ENCODE measurements at regions not wholly inside any gene's neighbourhood (a gene's known extent, or its start where the extent isn't known, plus 50 kb on each side); places are given as distances from the start of the nearest gene placed in this dataset.
"Not testable (repeated sequence)": the region's sequence is repeated elsewhere in the genome, so short reads cannot be mapped to it uniquely, and the experiment has no call there.

DNA sequence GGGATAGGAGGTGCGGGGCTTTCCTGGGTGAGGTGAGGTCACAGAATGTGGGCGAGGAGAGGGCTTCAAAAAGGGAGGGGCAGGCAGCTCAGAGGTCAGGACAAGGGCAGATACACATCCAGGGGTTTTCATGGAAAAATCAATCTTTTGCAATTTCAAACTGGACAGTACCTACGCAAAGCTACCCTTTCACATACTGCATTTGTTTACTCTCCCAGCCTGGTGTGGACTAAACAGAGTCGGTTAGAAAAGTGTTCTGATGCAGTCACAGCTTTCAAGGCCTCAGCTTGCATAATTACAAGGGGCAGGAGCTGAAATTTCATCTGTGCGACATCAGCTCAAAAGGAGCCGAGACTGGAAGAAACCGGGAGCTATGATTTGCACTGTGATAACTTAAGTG, 309.9 kb upstream of the SOX1 start:
- H3K36me3 ChIP-seq (ENCODE audit: control insufficient read depth in 1 of 2, insufficient read depth in 2 of 2, low read length in 1 of 2); H3K27me3 ChIP-seq (ENCODE audit: control insufficient read depth in 1 of 2, insufficient read depth in 2 of 2, low read length in 1 of 2); H3K4me1 ChIP-seq (ENCODE audit: control insufficient read depth in 1 of 2, insufficient read depth in 2 of 2, low read length in 2 of 2); H3K27ac ChIP-seq (ENCODE audit: low read depth in 1 of 2, low read length in 2 of 2); ATAC-seq (ENCODE audit: low FRiP score); H3K4me3 ChIP-seq (ENCODE audit: low read length in 2 of 2); DNase-seq; H3K9me3 ChIP-seq (ENCODE audit: control insufficient read depth, low read length); intact Hi-C loops (cut with DNase I): not testable (repeated sequence)
- WGBS, 2 donors, result 57 to 68% methylated on average over 3 of the region's 7 CpGs

DNA sequence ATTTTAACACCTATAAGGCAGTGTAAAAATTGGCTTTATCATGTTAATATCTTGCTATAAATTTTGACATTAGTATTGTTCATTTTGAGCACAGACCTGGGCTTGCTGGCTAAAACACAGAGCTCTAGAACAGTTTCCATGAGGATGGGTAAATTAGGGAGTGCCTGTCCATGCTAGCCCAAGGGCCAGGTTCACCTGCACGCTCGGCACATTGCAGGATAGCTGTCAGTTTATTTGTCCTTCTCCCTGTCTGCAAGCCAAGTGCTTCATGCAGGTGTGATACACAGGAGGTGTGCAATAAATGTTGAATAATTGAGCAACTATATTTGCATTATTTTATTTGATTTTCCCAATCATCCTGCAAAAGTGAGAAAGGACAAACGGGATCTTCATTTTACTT, 309.3 kb upstream of the SOX1 start:
- WGBS, 2 donors, result 85 to 91% methylated on average over 3 of the region's 3 CpGs
- H3K4me3 ChIP-seq (ENCODE audit: low read length in 2 of 2), result not testable (repeated sequence)

DNA sequence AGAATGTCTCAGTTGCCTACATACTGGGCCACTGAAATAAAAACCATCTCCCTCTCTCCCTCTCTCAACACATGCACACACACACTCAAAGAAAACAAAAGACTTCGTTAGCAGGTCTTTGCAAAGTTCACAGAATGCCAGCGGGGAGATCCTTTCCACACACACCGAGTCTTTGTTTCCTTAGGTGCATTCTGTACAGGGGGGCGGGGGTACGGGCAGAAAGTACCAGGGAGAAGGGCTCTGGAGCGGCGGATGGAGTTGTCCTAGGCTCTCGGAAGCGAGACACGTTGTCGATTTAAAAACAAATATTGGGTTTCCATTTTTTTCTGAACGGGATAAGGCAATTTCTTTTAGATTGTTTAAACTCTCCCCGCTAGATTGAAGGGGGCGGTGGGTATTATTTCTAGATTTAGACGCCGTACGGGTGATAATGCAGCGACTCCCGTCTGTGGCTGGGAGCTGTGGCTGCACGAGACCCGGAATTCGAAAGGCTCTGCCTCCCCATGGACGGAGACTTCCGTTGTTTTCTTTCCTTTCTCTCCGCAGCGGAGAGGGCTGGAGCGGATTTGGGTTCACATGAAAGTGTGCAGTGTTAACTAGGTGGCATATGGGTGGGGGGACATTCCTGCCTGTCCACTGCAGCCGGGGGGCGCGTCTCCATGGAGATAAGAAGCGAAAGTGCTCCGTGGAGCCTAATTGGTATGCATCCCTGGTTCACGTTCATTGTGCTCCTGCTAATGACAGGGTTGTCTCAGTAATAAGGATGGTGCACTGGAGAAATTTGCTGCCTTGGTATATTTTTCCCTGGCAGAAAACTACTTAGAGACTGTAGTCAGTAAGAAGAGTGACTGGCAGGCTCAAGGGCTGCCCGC, 303.7 kb upstream of the SOX1 start:
- H3K4me3 ChIP-seq (ENCODE audit: low read length in 2 of 2); H3K27ac ChIP-seq (ENCODE audit: low read depth in 1 of 2, low read length in 2 of 2); intact Hi-C loops (cut with DNase I); H3K27me3 ChIP-seq (ENCODE audit: control insufficient read depth in 1 of 2, insufficient read depth in 2 of 2, low read length in 1 of 2); ATAC-seq (ENCODE audit: low FRiP score); DNase-seq; H3K9me3 ChIP-seq (ENCODE audit: control insufficient read depth, low read length); H3K36me3 ChIP-seq (ENCODE audit: control insufficient read depth in 1 of 2, insufficient read depth in 2 of 2, low read length in 1 of 2); H3K4me1 ChIP-seq (ENCODE audit: control insufficient read depth in 1 of 2, insufficient read depth in 2 of 2, low read length in 2 of 2): not testable (repeated sequence)
- WGBS, 2 donors, result no CpG with 5 or more reads among the region's 34 CpGs

More for the DNA sequence above, 309.3 kb upstream of the SOX1 start:
- H3K36me3 ChIP-seq (ENCODE audit: control insufficient read depth in 1 of 2, insufficient read depth in 2 of 2, low read length in 1 of 2); H3K9me3 ChIP-seq (ENCODE audit: control insufficient read depth, low read length); H3K27ac ChIP-seq (ENCODE audit: low read depth in 1 of 2, low read length in 2 of 2); ATAC-seq (ENCODE audit: low FRiP score); H3K27me3 ChIP-seq (ENCODE audit: control insufficient read depth in 1 of 2, insufficient read depth in 2 of 2, low read length in 1 of 2); DNase-seq; intact Hi-C loops (cut with DNase I); H3K4me1 ChIP-seq (ENCODE audit: control insufficient read depth in 1 of 2, insufficient read depth in 2 of 2, low read length in 2 of 2): not testable (repeated sequence)

DNA sequence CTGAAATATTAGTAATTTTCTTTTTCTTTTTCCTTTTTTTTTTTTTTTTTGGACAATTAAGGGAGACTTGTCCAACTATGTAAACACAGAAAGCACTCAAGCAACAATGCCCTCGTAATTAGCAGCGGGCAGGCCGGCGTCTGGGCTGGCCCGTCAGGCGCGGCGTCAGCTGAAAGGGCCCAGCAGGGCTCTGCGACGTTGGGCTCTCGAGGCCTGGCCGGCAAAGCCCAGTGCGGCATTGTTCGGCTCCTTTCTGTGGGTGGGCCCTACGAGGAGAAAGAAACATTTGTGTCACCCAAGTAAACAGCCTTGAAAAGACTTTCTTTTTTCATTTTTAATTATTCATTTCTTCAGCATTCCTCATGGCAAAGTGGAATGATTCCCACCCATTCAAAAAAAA, 302.4 kb upstream of the SOX1 start:
- ATAC-seq (ENCODE audit: low FRiP score); intact Hi-C loops (cut with DNase I): not testable (repeated sequence)

DNA sequence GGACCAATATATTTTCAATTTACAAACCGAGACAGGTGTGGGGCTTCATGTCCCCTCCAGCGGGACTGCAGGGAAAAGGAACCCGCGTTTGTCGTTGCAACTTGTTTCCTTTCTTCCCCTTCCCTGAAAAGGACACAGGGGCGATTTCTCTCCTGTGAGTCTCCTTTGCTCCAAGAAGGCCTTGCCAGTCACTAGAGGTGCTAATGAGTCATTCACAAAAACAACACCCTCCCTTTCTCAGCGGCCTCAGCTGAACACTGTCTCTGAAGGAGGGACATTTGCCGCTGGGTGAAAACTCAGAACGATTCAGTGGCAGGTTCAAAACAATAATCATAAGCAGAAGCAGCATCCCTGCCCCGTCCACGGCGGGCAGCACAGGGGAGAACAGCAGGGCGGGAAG, 302.0 kb upstream of the SOX1 start:
- H3K9me3 ChIP-seq (ENCODE audit: control insufficient read depth, low read length); H3K27ac ChIP-seq (ENCODE audit: low read depth in 1 of 2, low read length in 2 of 2); ATAC-seq (ENCODE audit: low FRiP score); H3K36me3 ChIP-seq (ENCODE audit: control insufficient read depth in 1 of 2, insufficient read depth in 2 of 2, low read length in 1 of 2); H3K27me3 ChIP-seq (ENCODE audit: control insufficient read depth in 1 of 2, insufficient read depth in 2 of 2, low read length in 1 of 2); DNase-seq; H3K4me3 ChIP-seq (ENCODE audit: low read length in 2 of 2); H3K4me1 ChIP-seq (ENCODE audit: control insufficient read depth in 1 of 2, insufficient read depth in 2 of 2, low read length in 2 of 2); intact Hi-C loops (cut with DNase I): not testable (repeated sequence)
- WGBS, 2 donors, result no CpG with 5 or more reads among the region's 13 CpGs

More for the DNA sequence above, 302.4 kb upstream of the SOX1 start:
- not testable (repeated sequence) for H3K9me3 ChIP-seq (ENCODE audit: control insufficient read depth, low read length); H3K4me1 ChIP-seq (ENCODE audit: control insufficient read depth in 1 of 2, insufficient read depth in 2 of 2, low read length in 2 of 2); H3K36me3 ChIP-seq (ENCODE audit: control insufficient read depth in 1 of 2, insufficient read depth in 2 of 2, low read length in 1 of 2); H3K27me3 ChIP-seq (ENCODE audit: control insufficient read depth in 1 of 2, insufficient read depth in 2 of 2, low read length in 1 of 2); H3K4me3 ChIP-seq (ENCODE audit: low read length in 2 of 2); DNase-seq; H3K27ac ChIP-seq (ENCODE audit: low read depth in 1 of 2, low read length in 2 of 2)
- WGBS, 2 donors, result no CpG with 5 or more reads among the region's 15 CpGs

DNA sequence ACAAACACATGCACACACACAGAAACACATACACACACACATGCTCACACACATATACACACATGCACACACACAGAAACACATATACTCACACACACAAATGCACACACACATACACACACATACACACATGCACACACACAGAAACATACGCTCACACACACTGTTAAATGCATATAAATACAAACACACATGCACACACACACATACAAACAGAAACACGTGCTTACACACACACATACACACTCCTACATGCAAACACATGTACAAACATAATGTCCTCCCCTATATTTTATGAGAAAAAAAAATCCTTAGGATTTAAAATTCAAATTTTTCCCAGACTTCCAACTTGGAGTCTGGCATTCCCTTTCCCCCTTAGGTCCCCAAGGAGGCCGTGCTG, 291.2 kb upstream of the SOX1 start:
- H3K4me3 ChIP-seq (ENCODE audit: low read length in 2 of 2); H3K9me3 ChIP-seq (ENCODE audit: control insufficient read depth, low read length); ATAC-seq (ENCODE audit: low FRiP score); H3K27ac ChIP-seq (ENCODE audit: low read depth in 1 of 2, low read length in 2 of 2); intact Hi-C loops (cut with DNase I); H3K4me1 ChIP-seq (ENCODE audit: control insufficient read depth in 1 of 2, insufficient read depth in 2 of 2, low read length in 2 of 2); H3K27me3 ChIP-seq (ENCODE audit: control insufficient read depth in 1 of 2, insufficient read depth in 2 of 2, low read length in 1 of 2); H3K36me3 ChIP-seq (ENCODE audit: control insufficient read depth in 1 of 2, insufficient read depth in 2 of 2, low read length in 1 of 2); DNase-seq: not testable (repeated sequence)
- 78 to 80% methylated on average over 2 to 3 of the region's 3 CpGs for WGBS, 2 donors

DNA sequence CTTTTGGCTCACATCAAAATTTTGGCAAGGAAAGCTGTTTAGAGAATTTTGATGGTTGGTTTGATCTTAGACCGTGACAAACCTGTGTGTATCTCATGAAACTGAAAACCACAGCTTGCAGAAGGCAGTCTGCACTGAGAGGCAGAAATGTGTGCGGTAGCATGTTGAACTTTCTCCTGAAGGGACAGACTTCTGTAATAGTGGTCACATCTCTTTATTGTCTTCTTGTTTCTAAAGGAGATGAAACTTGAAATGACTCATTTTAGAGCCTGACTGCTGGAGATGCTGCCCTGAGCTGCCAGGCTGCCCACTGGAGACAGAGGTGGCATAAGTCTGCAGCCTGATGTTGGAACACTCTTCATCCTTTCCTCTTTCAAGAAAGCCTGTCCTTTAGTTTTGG, 289.6 kb upstream of the SOX1 start:
- intact Hi-C loops (cut with DNase I); DNase-seq; H3K27ac ChIP-seq (ENCODE audit: low read depth in 1 of 2, low read length in 2 of 2); ATAC-seq (ENCODE audit: low FRiP score); H3K36me3 ChIP-seq (ENCODE audit: control insufficient read depth in 1 of 2, insufficient read depth in 2 of 2, low read length in 1 of 2); H3K27me3 ChIP-seq (ENCODE audit: control insufficient read depth in 1 of 2, insufficient read depth in 2 of 2, low read length in 1 of 2); H3K4me1 ChIP-seq (ENCODE audit: control insufficient read depth in 1 of 2, insufficient read depth in 2 of 2, low read length in 2 of 2); H3K4me3 ChIP-seq (ENCODE audit: low read length in 2 of 2); H3K9me3 ChIP-seq (ENCODE audit: control insufficient read depth, low read length): not testable (repeated sequence)
- 20 to 47% methylated on average over 1 to 2 of the region's 2 CpGs for WGBS, 2 donors

DNA sequence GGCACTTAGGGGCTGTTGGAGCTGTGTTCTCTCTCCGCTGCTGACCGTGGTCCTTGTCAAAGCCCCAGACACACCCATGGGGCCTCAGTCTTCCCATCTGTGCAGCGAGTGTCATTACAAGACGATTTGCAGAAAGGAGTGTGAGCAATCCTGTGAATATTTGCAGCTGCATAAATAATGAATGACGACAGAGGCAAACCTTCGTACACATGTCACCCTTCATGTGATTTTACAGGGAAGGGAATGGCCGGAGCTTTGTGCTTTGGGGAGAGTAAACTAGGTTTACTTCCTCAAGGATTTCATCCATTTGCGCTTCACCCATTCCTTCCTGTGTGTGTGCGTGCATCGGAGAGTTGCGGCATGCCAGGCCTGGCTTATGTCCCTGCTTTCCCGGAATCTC, 285.6 kb upstream of the SOX1 start:
- H3K9me3 ChIP-seq (ENCODE audit: control insufficient read depth, low read length); H3K4me1 ChIP-seq (ENCODE audit: control insufficient read depth in 1 of 2, insufficient read depth in 2 of 2, low read length in 2 of 2); H3K4me3 ChIP-seq (ENCODE audit: low read length in 2 of 2); intact Hi-C loops (cut with DNase I); H3K27ac ChIP-seq (ENCODE audit: low read depth in 1 of 2, low read length in 2 of 2); ATAC-seq (ENCODE audit: low FRiP score); H3K36me3 ChIP-seq (ENCODE audit: control insufficient read depth in 1 of 2, insufficient read depth in 2 of 2, low read length in 1 of 2); H3K27me3 ChIP-seq (ENCODE audit: control insufficient read depth in 1 of 2, insufficient read depth in 2 of 2, low read length in 1 of 2); DNase-seq: not testable (repeated sequence)
- no CpG with 5 or more reads among the region's 12 CpGs for WGBS, 2 donors

DNA sequence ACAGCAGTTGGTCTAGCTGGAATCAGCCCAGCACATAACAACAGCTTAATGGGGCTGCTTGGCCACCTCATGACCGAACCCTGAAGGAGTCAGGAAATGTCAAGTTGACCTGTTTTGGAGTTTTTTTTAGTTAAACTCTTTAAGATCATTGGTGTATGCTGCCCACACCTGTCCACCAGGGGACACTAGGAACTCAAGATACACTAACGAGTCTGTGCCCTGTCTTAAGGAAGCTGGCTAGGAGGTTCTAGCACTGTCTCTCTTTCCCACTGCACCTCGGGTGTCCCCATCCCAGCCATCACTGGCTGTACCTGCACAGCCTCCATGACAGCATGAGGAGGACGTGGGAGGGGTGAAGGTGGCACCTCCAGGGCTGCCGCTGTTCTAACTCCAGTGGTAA, 279.6 kb upstream of the SOX1 start:
- H3K27ac ChIP-seq (ENCODE audit: low read depth in 1 of 2, low read length in 2 of 2); H3K36me3 ChIP-seq (ENCODE audit: control insufficient read depth in 1 of 2, insufficient read depth in 2 of 2, low read length in 1 of 2); H3K4me1 ChIP-seq (ENCODE audit: control insufficient read depth in 1 of 2, insufficient read depth in 2 of 2, low read length in 2 of 2); H3K9me3 ChIP-seq (ENCODE audit: control insufficient read depth, low read length); H3K27me3 ChIP-seq (ENCODE audit: control insufficient read depth in 1 of 2, insufficient read depth in 2 of 2, low read length in 1 of 2); ATAC-seq (ENCODE audit: low FRiP score); H3K4me3 ChIP-seq (ENCODE audit: low read length in 2 of 2); intact Hi-C loops (cut with DNase I); DNase-seq: not testable (repeated sequence)
- WGBS, 2 donors, result no CpG with 5 or more reads among the region's 5 CpGs
